ENCODE measurements at regions not wholly inside any gene's neighbourhood (a gene's known extent, or its start where the extent isn't known, plus 50 kb on each side); places are given as distances from the start of the nearest gene placed in this dataset.

GRCh38 chr6:148288541-148288940 is 54.1 kb upstream of the SASH1 start:
- TF ChIP-seq EGR1 (IDR thresholded peaks at IDR 0.05; ENCODE audit: borderline replicate concordance, low read depth, low read length), result no peak
- TF ChIP-seq BRCA1 (IDR thresholded peaks at IDR 0.05; ENCODE audit: low read depth, low read length), result no peak
- TF ChIP-seq SIN3A (conservative IDR thresholded peaks at IDR 0.05 in 1 of 2, IDR thresholded peaks at IDR 0.05 in 1 of 2; ENCODE audit: low read depth in 1 of 2, low read length in 2 of 2), result no peak
- TF ChIP-seq POLR2A (IDR thresholded peaks at IDR 0.05; ENCODE audit: control extremely low read depth in 1 of 2, low read depth in 2 of 2, low read length in 2 of 2), result no peak
- no peak for TF ChIP-seq EZH2 (IDR thresholded peaks at IDR 0.05; ENCODE audit: low read depth, low read length, severe bottlenecking)
- TF ChIP-seq EP300 (IDR thresholded peaks at IDR 0.05; ENCODE audit: borderline replicate concordance in 1 of 2, low read depth in 2 of 2, low read length in 2 of 2), result no peak
- TF ChIP-seq NRF1 (IDR thresholded peaks at IDR 0.05; ENCODE audit: low read depth, low read length), result no peak
- TF ChIP-seq ATF2 (IDR thresholded peaks at IDR 0.05; ENCODE audit: low read length), result no peak
- TF ChIP-seq CTCF (IDR thresholded peaks at IDR 0.05; ENCODE audit: control extremely low read depth in 1 of 3, insufficient read depth in 1 of 3, low read depth in 1 of 3, low read length in 3 of 3), result no peak
- no peak for TF ChIP-seq RAD21 (IDR thresholded peaks at IDR 0.05 in 1 of 2, conservative IDR thresholded peaks at IDR 0.05 in 1 of 2; ENCODE audit: low read depth in 2 of 2, low read length in 2 of 2)

Data from H1 (cell line).